IPS-NIHi7 (cell line): ENCODE measurements at regions not wholly inside any gene's neighbourhood (a gene's known extent, or its start where the extent isn't known, plus 50 kb on each side); places are given as distances from the start of the nearest gene placed in this dataset.

ENCODE experiments used
- DNase-seq: peaks from one replicate; pipeline ENCODE4 v3.0.0; 2012; ENCODE audit warnings: mixed read lengths; ENCODE audit errors: extremely low spot score

- DNase-seq, result no peak
These were observed 50.8 kb upstream of the FLT1 start for GRCh38 chr13:28545583-28546333.
